Tibial artery (tissue), 4 donors: ENCODE measurements at regions not wholly inside any gene's neighbourhood (a gene's known extent, or its start where the extent isn't known, plus 50 kb on each side); places are given as distances from the start of the nearest gene placed in this dataset.

ENCODE experiments used
- DNase-seq, 2 donors: peaks; one replicate each; pipeline ENCODE4 v3.0.0-alpha.2; 2019
- H3K27ac ChIP-seq, 2 donors: fragments of 200-600 bp; sonication (generic) in 1 of 2; 1 replicate in 1 of 2; 2 replicates in 1 of 2; pipeline ENCODE4 v1.5.1; 2018 to 2019; ENCODE audit warnings: mild to moderate bottlenecking in 1 of 2
- H3K27me3 ChIP-seq, 2 donors: fragments of 200-600 bp; sonication (generic) in 1 of 2; one replicate each; pipeline versions ENCODE4 v1.5.1 to v1.6.0; 2016 to 2019
- H3K36me3 ChIP-seq, 3 donors: fragments of 200-600 bp; sonication (generic) in 2 of 3; one replicate each; pipeline ENCODE4 v1.5.1; 2016 to 2019; ENCODE audit warnings: mild to moderate bottlenecking in 2 of 3
- H3K4me1 ChIP-seq, 4 donors: fragments of 200-600 bp; sonication (generic) in 2 of 4; 1 replicate in 3 of 4; 2 replicates in 1 of 4; pipeline ENCODE4 v1.5.1; 2016 to 2019
- H3K4me3 ChIP-seq, 2 donors: fragments of 200-600 bp; sonication (generic) in 1 of 2; 1 replicate in 1 of 2; 2 replicates in 1 of 2; pipeline ENCODE4 v1.5.1; 2018 to 2019; ENCODE audit warnings: mild to moderate bottlenecking in 2 of 2
- H3K9me3 ChIP-seq, 3 donors: fragments of 200-600 bp; sonication (generic) in 1 of 3; one replicate each; pipeline ENCODE4 v1.5.1; 2016 to 2019
- CTCF ChIP-seq, 2 experiments: fragments of 200-600 bp in 1 of 2; fragments of 450-650 bp in 1 of 2; IDR thresholded peaks; one replicate each; pipeline ENCODE4 v1.5.1; 2017 to 2019; ENCODE audit warnings: antibody characterized with exemption in 2 of 2, mild to moderate bottlenecking in 1 of 2, moderate library complexity in 1 of 2
- intact Hi-C: fragments of 100-400 bp; cut with DNase I; formaldehyde crosslinking; loops from one replicate; pipeline ENCODE4 v1.15.0; 2023; ENCODE audit warnings: low total_unique reads

DNA sequence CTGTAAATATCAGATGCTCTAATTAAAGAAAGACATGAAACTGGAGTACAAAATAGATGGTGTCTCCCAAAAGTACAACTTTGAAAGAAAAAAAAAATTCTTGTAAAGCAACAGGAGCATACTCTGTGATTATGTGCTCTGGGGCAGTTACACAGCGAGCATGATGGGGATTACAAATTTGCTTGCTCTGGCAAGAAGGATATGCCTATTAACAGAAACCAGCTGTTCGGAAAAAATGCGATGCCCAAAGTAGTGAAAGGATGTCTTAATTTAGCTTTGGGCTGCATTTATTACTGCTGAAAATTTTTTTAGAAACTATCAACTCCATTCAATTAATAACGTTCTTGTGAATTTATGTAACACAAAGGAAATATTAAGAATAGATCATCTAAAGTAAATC lies 256.9 kb upstream of the TPK1 start:
- H3K4me3 ChIP-seq = no peak overlapping the region

GRCh38 chr7:145088111-145088745 lies 252.4 kb upstream of the TPK1 start:
- Histone ChIP-seq H3K27ac (no peak overlapping the region), H3K9me3 (no peaks in the 10 kb centered on the region), H3K4me3 (no peak overlapping the region), H3K27me3 (no peaks in the 10 kb centered on the region), H3K36me3 (no peaks in the 10 kb centered on the region), H3K4me1 (no peaks in the 10 kb centered on the region)
- intact Hi-C loops = no loop called here
- DNase-seq = no peak
- no peak for TF ChIP-seq CTCF (IDR thresholded peaks at IDR 0.05)

More for the DNA sequence above, 256.9 kb upstream of the TPK1 start:
- intact Hi-C loops = no loop called here
- Histone ChIP-seq H3K9me3 (no peaks in the 10 kb centered on the region), H3K27ac (no peak overlapping the region), H3K27me3 (no peaks in the 10 kb centered on the region), H3K36me3 (no peaks in the 10 kb centered on the region), H3K4me1 (no peaks in the 10 kb centered on the region)
- DNase-seq = no peak
- no peak for TF ChIP-seq CTCF (IDR thresholded peaks at IDR 0.05)

DNA sequence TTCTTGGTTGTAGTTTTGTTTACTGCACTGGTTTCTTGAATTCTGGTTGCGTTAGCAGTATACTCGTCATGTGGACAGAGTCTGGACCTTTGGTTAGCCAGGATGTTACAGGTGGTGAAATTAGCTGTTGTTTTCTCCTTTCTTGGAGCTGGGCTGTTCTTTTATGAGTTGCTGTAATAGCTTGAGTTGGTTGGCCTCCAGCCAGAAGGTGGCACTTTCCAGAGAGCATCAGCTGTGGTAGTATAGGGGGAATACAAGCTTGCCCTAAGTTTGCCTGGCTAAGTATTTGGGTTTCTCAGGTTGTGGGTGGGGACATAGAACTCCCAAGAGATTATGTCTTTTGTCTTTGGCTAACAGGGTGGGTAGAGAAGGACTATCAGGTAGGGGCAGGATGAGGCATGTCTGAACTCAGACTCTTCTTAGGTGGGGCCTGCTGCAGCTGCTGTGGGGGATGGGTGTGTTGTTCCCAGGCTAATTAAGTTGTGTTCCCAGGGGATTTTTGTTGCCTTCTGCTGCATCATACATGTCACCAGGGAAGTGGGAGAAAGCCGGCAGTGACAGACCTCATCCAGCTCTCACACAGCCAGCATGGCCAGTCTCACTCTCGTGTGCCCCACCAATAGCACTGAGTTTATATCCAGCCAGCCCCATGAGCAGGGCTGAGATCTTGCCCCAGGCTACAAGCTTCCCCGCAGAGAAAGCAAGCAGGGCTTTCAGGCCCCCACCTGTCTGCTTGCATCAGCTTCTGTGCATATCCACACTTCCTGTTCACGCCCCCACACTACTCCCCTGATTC lies 246.7 kb upstream of the TPK1 start:
- Histone ChIP-seq H3K36me3 (no peaks in the 10 kb centered on the region), H3K27me3 (no peaks in the 10 kb centered on the region), H3K4me1 (no peaks in the 10 kb centered on the region), H3K27ac (no peak overlapping the region), H3K9me3 (no peaks in the 10 kb centered on the region), H3K4me3 (no peak overlapping the region)
- TF ChIP-seq CTCF (IDR thresholded peaks at IDR 0.05) = no peak
- DNase-seq = no peak
- intact Hi-C loops = no loop called here

GRCh38 chr7:145065473-145065872 lies 229.6 kb upstream of the TPK1 start:
- TF ChIP-seq CTCF (IDR thresholded peaks at IDR 0.05) = no peak

DNA sequence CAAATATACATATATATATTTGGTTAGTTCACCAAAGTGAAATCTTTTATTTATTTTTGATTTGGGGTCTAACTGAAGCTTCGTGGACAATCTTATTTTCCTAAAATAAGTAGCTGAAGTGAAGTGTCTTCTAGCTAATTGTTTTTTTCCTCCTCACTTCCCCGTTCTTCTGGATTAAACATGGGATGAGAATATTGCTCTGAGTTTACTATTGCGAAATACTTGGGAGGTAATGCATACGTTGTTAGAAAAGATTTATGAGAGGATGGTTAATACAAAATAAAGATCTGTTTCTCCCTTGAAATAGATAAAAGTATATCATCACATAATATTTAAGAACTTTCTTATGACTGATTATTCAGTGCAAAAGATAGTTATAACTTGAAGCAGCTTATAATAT lies 228.3 kb upstream of the TPK1 start:
- intact Hi-C loops = no loop called here
- Histone ChIP-seq H3K36me3 (no peaks in the 10 kb centered on the region), H3K4me1 (no peaks in the 10 kb centered on the region), H3K9me3 (no peaks in the 10 kb centered on the region), H3K27ac (no peak overlapping the region), H3K27me3 (no peaks in the 10 kb centered on the region), H3K4me3 (no peak overlapping the region)
- no peak for TF ChIP-seq CTCF (IDR thresholded peaks at IDR 0.05)
- no peak for DNase-seq

More at GRCh38 chr7:145065473-145065872, 229.6 kb upstream of the TPK1 start:
- no peak for DNase-seq
- intact Hi-C loops = no loop called here
- Histone ChIP-seq H3K4me1 (no peaks in the 10 kb centered on the region), H3K27ac (no peak overlapping the region), H3K9me3 (no peaks in the 10 kb centered on the region), H3K4me3 (no peak overlapping the region), H3K27me3 (no peaks in the 10 kb centered on the region), H3K36me3 (no peaks in the 10 kb centered on the region)
